Adrenal gland (tissue), 5 donors: ENCODE measurements at regions not wholly inside any gene's neighbourhood (a gene's known extent, or its start where the extent isn't known, plus 50 kb on each side); places are given as distances from the start of the nearest gene placed in this dataset.

Experiments used
- POLR2A ChIP-seq, 2 donors: fragments of 450-650 bp; IDR thresholded peaks; one replicate each; pipeline ENCODE4 v1.6.1; 2017; ENCODE audit warnings: antibody characterized with exemption in 2 of 2, mild to moderate bottlenecking in 2 of 2, moderate library complexity in 1 of 2
- TF ChIP-seq, protein P1 (sequence below), 6 experiments: fragments of 450-650 bp in 4 of 6; fragments of 200-600 bp in 2 of 6; sonication (generic) in 1 of 6; IDR thresholded peaks; 1 replicate in 5 of 6; 2 replicates in 1 of 6; pipeline versions ENCODE4 v1.5.1 to v1.8.0; 2016 to 2021; ENCODE audit warnings: antibody characterized with exemption in 6 of 6, mild to moderate bottlenecking in 2 of 6, moderate library complexity in 1 of 6
- donor health status: DM: no; HTN: no; CAD: no.

DNA sequence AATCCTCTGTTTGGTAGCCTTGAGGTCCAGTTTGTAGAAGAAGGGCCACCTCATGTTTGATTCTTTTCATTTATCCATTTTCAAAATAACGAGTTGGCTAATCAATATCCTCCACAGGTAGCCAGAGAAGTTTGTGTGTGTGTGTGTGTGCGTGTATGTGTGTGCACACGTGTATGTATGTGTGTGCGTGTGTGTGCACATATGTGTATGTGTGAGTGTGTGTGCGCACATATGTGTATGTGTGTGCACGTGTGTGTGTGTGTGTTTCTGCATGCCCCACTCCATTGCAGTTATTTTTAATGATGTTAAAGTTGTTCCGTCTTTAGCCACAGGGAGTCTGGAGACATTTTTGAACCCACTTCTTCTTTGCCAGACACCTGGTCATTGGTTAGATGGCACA, 112.8 kb upstream of the PRKCQ start:
- TF ChIP-seq, protein P1, sequence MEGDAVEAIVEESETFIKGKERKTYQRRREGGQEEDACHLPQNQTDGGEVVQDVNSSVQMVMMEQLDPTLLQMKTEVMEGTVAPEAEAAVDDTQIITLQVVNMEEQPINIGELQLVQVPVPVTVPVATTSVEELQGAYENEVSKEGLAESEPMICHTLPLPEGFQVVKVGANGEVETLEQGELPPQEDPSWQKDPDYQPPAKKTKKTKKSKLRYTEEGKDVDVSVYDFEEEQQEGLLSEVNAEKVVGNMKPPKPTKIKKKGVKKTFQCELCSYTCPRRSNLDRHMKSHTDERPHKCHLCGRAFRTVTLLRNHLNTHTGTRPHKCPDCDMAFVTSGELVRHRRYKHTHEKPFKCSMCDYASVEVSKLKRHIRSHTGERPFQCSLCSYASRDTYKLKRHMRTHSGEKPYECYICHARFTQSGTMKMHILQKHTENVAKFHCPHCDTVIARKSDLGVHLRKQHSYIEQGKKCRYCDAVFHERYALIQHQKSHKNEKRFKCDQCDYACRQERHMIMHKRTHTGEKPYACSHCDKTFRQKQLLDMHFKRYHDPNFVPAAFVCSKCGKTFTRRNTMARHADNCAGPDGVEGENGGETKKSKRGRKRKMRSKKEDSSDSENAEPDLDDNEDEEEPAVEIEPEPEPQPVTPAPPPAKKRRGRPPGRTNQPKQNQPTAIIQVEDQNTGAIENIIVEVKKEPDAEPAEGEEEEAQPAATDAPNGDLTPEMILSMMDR (IDR thresholded peaks at IDR 0.05) = no peak
- no peak for TF ChIP-seq POLR2A (IDR thresholded peaks at IDR 0.05)
